ENCODE measurements at regions not wholly inside any gene's neighbourhood (a gene's known extent, or its start where the extent isn't known, plus 50 kb on each side); places are given as distances from the start of the nearest gene placed in this dataset.

GRCh38 chr3:24674261-24674660, 179.6 kb upstream of the THRB start:
- intact Hi-C loops (cut with DNase I) = no loop called here

DNA sequence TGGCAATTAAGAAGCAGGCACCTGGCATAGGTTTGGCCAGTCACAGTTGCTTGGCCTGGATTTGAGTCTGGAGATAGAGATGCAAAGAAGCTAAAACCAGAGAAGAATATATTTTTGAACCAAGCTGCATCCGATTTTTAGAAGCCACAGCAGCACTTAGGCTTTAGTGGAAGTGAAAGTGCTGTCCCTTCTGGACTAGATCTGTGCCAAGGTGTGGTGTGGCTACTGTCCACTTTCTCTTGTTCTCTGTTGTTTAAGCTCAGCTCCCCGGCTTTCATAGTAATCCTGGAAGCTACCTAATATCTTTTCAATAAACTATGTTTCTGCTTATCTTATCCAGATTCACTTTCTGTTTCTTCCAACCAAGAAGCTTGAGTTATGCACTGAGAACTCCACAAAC, 183.4 kb upstream of the THRB start:
- Histone ChIP-seq H3K36me3 (no peaks in the 10 kb centered on the region), H3K4me3 (no peak overlapping the region), H3K4me1 (peaks cover 3% of the 10 kb centered on the region), H3K27me3 (no peaks in the 10 kb centered on the region), H3K27ac (no peak overlapping the region), H3K9me3 (no peaks in the 10 kb centered on the region)
- intact Hi-C loops (cut with DNase I) = no loop called here
- DNase-seq (no peak), ATAC-seq (peak; percentile 10)
- TF ChIP-seq, protein P1, sequence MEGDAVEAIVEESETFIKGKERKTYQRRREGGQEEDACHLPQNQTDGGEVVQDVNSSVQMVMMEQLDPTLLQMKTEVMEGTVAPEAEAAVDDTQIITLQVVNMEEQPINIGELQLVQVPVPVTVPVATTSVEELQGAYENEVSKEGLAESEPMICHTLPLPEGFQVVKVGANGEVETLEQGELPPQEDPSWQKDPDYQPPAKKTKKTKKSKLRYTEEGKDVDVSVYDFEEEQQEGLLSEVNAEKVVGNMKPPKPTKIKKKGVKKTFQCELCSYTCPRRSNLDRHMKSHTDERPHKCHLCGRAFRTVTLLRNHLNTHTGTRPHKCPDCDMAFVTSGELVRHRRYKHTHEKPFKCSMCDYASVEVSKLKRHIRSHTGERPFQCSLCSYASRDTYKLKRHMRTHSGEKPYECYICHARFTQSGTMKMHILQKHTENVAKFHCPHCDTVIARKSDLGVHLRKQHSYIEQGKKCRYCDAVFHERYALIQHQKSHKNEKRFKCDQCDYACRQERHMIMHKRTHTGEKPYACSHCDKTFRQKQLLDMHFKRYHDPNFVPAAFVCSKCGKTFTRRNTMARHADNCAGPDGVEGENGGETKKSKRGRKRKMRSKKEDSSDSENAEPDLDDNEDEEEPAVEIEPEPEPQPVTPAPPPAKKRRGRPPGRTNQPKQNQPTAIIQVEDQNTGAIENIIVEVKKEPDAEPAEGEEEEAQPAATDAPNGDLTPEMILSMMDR (IDR thresholded peaks at IDR 0.05) = no peak

More at GRCh38 chr3:24674261-24674660, 179.6 kb upstream of the THRB start:
- DNase-seq = no peak
- H3K27ac ChIP-seq = no peak overlapping the region
- H3K4me3 ChIP-seq = no peak overlapping the region
- no peaks in the 10 kb centered on the region for H3K36me3 ChIP-seq
- H3K9me3 ChIP-seq = no peaks in the 10 kb centered on the region
- ATAC-seq = no peak
- TF ChIP-seq, protein P1 (IDR thresholded peaks at IDR 0.05) = no peak
- peaks cover 3% of the 10 kb centered on the region for H3K4me1 ChIP-seq
- H3K27me3 ChIP-seq = no peaks in the 10 kb centered on the region

GRCh38 chr3:24678421-24678865, 183.8 kb upstream of the THRB start:
- ATAC-seq = peak; percentile 48
- H3K4me3 ChIP-seq = no peak overlapping the region
- no peaks in the 10 kb centered on the region for H3K36me3 ChIP-seq
- TF ChIP-seq, protein P1 (IDR thresholded peaks at IDR 0.05) = no peak
- no peak for DNase-seq
- intact Hi-C loops (cut with DNase I) = no loop called here
- no peaks in the 10 kb centered on the region for H3K27me3 ChIP-seq
- H3K4me1 ChIP-seq = peaks cover 3% of the 10 kb centered on the region
- H3K9me3 ChIP-seq = no peaks in the 10 kb centered on the region
- H3K27ac ChIP-seq = no peak overlapping the region

DNA sequence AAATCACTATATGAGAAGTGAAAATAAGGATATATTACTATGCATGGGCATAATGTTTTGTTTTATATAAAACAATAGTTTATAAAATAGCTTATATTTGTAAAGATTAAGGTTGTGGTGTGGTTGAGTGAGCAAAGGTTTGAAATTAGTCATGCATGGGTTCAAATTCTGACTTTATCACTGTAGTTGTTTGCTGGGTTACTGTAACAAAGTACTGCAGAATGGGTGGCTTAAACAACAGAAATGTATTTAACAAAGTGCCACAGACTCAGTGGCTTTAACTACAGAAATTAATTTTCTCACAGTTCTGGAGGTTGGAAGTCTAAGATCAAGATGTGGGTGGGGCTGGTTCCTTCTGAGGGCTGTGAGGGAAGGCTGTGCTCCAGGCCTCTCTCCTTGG, 184.8 kb upstream of the THRB start:
- TF ChIP-seq, protein P1 (IDR thresholded peaks at IDR 0.05) = no peak
- no peaks in the 10 kb centered on the region for H3K36me3 ChIP-seq
- no peak for ATAC-seq
- H3K27me3 ChIP-seq = no peaks in the 10 kb centered on the region
- DNase-seq = no peak
- H3K4me3 ChIP-seq = no peak overlapping the region
- intact Hi-C loops (cut with DNase I) = no loop called here
- no peak overlapping the region for H3K27ac ChIP-seq
- no peaks in the 10 kb centered on the region for H3K9me3 ChIP-seq
- H3K4me1 ChIP-seq = peaks cover 3% of the 10 kb centered on the region

DNA sequence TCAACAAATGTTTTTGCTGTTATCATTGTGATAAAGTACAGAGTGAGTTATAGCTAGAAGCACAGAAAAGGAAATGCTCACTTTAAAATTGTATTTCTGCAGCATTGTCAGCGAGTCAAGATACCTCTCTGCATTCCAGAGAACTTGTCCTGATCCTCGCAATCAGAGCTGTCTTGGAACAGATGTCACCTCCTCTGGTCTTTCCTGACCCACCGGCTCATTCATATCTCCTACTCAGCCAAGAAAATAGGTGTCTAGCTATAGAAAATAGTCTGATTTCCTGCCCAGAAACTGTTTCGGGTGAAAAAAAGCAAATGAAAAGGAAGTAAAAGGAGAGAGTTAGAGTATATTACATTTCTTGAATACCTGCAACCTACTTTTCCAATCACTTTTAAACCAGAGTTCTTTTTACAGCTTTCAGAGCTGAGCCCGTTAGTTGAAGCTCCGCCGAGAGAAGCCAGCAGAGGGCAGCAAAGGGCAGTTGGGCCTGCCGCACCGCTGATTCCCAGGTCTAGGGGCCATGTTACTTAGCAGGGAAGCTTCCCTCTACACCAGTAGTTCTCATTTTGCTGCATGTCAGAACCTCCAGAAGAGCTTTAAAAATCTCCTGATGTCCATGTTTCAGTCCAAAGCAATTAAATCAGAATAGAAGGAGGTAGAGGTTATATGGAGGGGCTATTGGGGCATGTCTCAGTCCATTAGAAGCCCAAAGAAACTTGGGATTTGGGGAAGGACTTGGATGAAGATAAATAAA, 185.7 kb upstream of the THRB start:
- Histone ChIP-seq H3K4me3 (no peak overlapping the region), H3K27ac (no peak overlapping the region), H3K9me3 (no peaks in the 10 kb centered on the region), H3K4me1 (peaks cover 3% of the 10 kb centered on the region), H3K27me3 (no peaks in the 10 kb centered on the region), H3K36me3 (no peaks in the 10 kb centered on the region)
- DNase-seq = peak; percentile 76
- TF ChIP-seq, protein P1 (IDR thresholded peaks at IDR 0.05) = peak; percentile 87
- peak; percentile 94 for ATAC-seq
- intact Hi-C loops (cut with DNase I) = no loop called here
